A549 (cell line): ENCODE measurements at regions not wholly inside any gene's neighbourhood (a gene's known extent, or its start where the extent isn't known, plus 50 kb on each side); places are given as distances from the start of the nearest gene placed in this dataset.
"Not testable (repeated sequence)": the region's sequence is repeated elsewhere in the genome, so short reads cannot be mapped to it uniquely, and the experiment has no call there.

ENCODE experiments used
- CTCF ChIP-seq: fragments of >200 bp; sonication (Bioruptor Twin); formaldehyde crosslinking; IDR thresholded peaks from 3 replicates; pipeline ENCODE4 v1.5.1; 2016
- EHMT2 ChIP-seq: fragments of 200-600 bp; sonication (generic); IDR thresholded peaks from 2 replicates; pipeline ENCODE4 v1.6.1; 2016; ENCODE audit warnings: antibody characterized with exemption, low read depth, mild to moderate bottlenecking, moderate library complexity
- HDAC2 ChIP-seq: fragments of 200-600 bp; sonication (generic); IDR thresholded peaks from 2 replicates; pipeline ENCODE4 v1.6.1; 2016
- MAZ ChIP-seq: fragments of 150-350 bp; IDR thresholded peaks from 2 replicates; pipeline ENCODE4 v1.6.1; 2014; ENCODE audit warnings: antibody characterized with exemption, low read depth, low read length, borderline replicate concordance
- POLR2A ChIP-seq: IDR thresholded peaks from 2 replicates; pipeline ENCODE4 v1.6.1; 2012; ENCODE audit warnings: mild to moderate bottlenecking, low read length
- RNF2 ChIP-seq: fragments of 200-600 bp; sonication (generic); IDR thresholded peaks from 2 replicates; pipeline ENCODE4 v1.6.1; 2016; ENCODE audit warnings: low read depth, mild to moderate bottlenecking, antibody characterized with exemption, moderate library complexity, borderline replicate concordance
- SREBF2 ChIP-seq: fragments of 450-650 bp; IDR thresholded peaks from 2 replicates; pipeline ENCODE4 v1.6.1; 2014; ENCODE audit warnings: mild to moderate bottlenecking, moderate library complexity
- TF ChIP-seq, protein P1 (sequence below): IDR thresholded peaks from 2 replicates; pipeline ENCODE4 v1.6.1; 2012

- TF ChIP-seq POLR2A, CTCF, SREBF2, MAZ, RNF2, EHMT2, HDAC2: not testable (repeated sequence)
- TF ChIP-seq, protein P1, sequence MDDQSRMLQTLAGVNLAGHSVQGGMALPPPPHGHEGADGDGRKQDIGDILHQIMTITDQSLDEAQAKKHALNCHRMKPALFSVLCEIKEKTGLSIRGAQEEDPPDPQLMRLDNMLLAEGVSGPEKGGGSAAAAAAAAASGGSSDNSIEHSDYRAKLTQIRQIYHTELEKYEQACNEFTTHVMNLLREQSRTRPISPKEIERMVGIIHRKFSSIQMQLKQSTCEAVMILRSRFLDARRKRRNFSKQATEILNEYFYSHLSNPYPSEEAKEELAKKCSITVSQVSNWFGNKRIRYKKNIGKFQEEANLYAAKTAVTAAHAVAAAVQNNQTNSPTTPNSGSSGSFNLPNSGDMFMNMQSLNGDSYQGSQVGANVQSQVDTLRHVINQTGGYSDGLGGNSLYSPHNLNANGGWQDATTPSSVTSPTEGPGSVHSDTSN, result not testable (repeated sequence)
Observed at GRCh38 chr2:186427017-186427350, 59.1 kb upstream of the ZC3H15 start.
